D721Med (cell line): ENCODE measurements at regions not wholly inside any gene's neighbourhood (a gene's known extent, or its start where the extent isn't known, plus 50 kb on each side); places are given as distances from the start of the nearest gene placed in this dataset.

Experiments
- DNase-seq: peaks from one replicate; pipeline ENCODE4 v3.0.0; 2011; ENCODE audit warnings: low spot score; ENCODE audit not compliant: insufficient read length
- FAIRE-seq: peaks from 2 replicates; lab custom pipeline; 2011; peaks lifted over from hg19 to GRCh38; lab: Jason Lieb, UNC
- TF ChIP-seq, protein P1 (sequence below): IDR thresholded peaks from 2 replicates; pipeline ENCODE4 v1.5.1; 2012; ENCODE audit warnings: mild to moderate bottlenecking, control low read depth; ENCODE audit not compliant: insufficient read depth; ENCODE audit errors: missing control alignments

DNA sequence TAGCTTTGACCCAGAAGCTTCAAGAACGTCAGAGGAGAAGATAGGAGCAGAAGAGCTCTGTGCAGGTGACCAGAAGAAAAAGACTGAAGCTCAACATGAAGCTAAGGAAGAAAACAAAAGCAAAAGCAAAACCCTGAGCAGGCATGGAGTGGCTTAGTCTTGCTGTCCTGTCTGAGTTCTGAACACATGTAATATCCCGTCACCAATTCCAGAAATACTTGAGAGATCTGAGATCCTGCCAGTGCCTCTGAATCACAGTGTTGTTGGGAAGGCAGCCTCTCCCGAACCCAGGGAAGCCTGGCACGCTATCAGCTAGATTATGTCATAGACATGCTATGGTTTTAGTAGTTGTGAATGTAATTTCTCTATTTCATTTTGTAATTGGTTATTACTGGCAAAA, 235.7 kb downstream of the ICE1 start:
- FAIRE-seq = no peak
- TF ChIP-seq, protein P1, sequence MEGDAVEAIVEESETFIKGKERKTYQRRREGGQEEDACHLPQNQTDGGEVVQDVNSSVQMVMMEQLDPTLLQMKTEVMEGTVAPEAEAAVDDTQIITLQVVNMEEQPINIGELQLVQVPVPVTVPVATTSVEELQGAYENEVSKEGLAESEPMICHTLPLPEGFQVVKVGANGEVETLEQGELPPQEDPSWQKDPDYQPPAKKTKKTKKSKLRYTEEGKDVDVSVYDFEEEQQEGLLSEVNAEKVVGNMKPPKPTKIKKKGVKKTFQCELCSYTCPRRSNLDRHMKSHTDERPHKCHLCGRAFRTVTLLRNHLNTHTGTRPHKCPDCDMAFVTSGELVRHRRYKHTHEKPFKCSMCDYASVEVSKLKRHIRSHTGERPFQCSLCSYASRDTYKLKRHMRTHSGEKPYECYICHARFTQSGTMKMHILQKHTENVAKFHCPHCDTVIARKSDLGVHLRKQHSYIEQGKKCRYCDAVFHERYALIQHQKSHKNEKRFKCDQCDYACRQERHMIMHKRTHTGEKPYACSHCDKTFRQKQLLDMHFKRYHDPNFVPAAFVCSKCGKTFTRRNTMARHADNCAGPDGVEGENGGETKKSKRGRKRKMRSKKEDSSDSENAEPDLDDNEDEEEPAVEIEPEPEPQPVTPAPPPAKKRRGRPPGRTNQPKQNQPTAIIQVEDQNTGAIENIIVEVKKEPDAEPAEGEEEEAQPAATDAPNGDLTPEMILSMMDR = no peak
- DNase-seq = no peak

DNA sequence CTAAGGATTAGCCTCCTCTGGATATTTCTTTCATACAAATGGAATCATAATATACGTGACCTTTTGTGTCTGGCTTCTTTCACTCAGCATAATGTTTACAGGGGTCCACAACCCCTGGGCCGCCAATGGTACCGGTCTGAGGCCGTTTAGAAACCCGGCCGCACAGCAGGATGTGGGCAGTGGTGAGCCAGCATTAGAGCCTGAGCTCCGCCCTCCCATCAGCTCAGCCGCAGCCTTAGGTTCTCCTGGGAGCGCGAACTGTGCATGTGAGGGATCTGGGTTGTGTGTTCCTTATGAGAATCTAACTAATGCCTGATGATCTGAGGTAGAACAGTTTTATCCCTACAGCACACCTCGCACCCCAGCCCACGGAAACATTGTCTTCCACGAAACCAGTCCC, 229.7 kb downstream of the ICE1 start:
- TF ChIP-seq, protein P1 = no peak
- DNase-seq = no peak
- FAIRE-seq = no peak

GRCh38 chr5:5650949-5651348, 228.5 kb downstream of the ICE1 start:
- no peak for DNase-seq

GRCh38 chr5:5650242-5650641, 227.8 kb downstream of the ICE1 start:
- no peak for FAIRE-seq
- TF ChIP-seq, protein P1 = no peak
- DNase-seq = no peak

More at GRCh38 chr5:5650949-5651348, 228.5 kb downstream of the ICE1 start:
- TF ChIP-seq, protein P1 = no peak
- FAIRE-seq = no peak

GRCh38 chr5:5649641-5650040, 227.2 kb downstream of the ICE1 start:
- DNase-seq (no peak), FAIRE-seq (no peak)
- TF ChIP-seq, protein P1 = no peak

- TF ChIP-seq, protein P1 = no peak
- no peak for FAIRE-seq
- DNase-seq = no peak
Measured at GRCh38 chr5:5648694-5649093, 226.2 kb downstream of the ICE1 start.

DNA sequence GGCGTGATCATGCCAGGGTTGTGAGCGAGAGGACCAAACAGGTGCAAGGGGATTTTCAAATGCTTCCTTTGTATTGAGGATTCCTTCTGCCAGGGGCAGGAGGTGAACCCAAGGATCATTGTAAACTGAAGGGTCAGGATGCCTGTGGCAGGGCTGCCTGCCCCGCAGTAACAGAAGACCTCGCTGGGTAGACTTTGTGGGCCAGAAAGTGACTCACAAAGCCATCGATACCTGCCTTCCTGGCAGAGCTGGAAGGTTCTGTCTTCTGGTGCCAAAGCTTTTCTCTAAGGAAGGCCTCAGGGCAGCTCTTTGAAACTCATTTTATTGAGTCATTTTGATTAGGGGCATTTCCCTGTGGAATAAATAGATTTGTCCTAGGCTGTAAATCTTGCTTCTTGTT, 223.4 kb downstream of the ICE1 start:
- TF ChIP-seq, protein P1 = no peak
- no peak for DNase-seq
- FAIRE-seq = no peak
